ENCODE measurements at regions not wholly inside any gene's neighbourhood (a gene's known extent, or its start where the extent isn't known, plus 50 kb on each side); places are given as distances from the start of the nearest gene placed in this dataset.

- TF ChIP-seq ERG (CRISPR knock-in tag; IDR thresholded peaks at IDR 0.05), result no peak
- no peak for TF ChIP-seq USF1 (CRISPR knock-in tag; IDR thresholded peaks at IDR 0.05)
- TF ChIP-seq SMAD4 (CRISPR knock-in tag; IDR thresholded peaks at IDR 0.05), result no peak
- TF ChIP-seq ZNF671 (CRISPR knock-in tag; IDR thresholded peaks at IDR 0.05), result no peak
Observed at GRCh38 chr13:97058391-97058790, 64.1 kb upstream of the OXGR1 start (continued).

GRCh38 chr13:97058926-97059325 is 64.7 kb upstream of the OXGR1 start:
- ChIA-PET CTCF (no interaction called here), POLR2A (no interaction called here)
- H3K27ac Mint-ChIP-seq, result no peak overlapping the region
- H3K27me3 Mint-ChIP-seq (ENCODE audit: low read depth), result peaks cover under 1% of the 10 kb centered on the region; the same call in 1 of the 2 replicates
- DNase-seq (ENCODE audit: low spot score), result no peak
- H3K4me1 Mint-ChIP-seq, result no peaks in the 10 kb centered on the region
- TF ChIP-seq ZMAT4 (CRISPR knock-in tag; IDR thresholded peaks at IDR 0.05) (no peak), NR2C2 (CRISPR knock-in tag; IDR thresholded peaks at IDR 0.05) (no peak), HMGA2 (CRISPR knock-in tag; IDR thresholded peaks at IDR 0.05) (no peak), SP1 (CRISPR knock-in tag; conservative IDR thresholded peaks at IDR 0.05) (no peak), ESRRA (CRISPR knock-in tag; IDR thresholded peaks at IDR 0.05; ENCODE audit: borderline replicate concordance) (no peak), MYBL2 (CRISPR knock-in tag; IDR thresholded peaks at IDR 0.05) (no peak), TEAD1 (CRISPR knock-in tag; IDR thresholded peaks at IDR 0.05) (no peak), ARID4B (CRISPR knock-in tag; IDR thresholded peaks at IDR 0.05; ENCODE audit: borderline replicate concordance) (no peak), RORB (CRISPR knock-in tag; IDR thresholded peaks at IDR 0.05) (no peak), AR (CRISPR knock-in tag; IDR thresholded peaks at IDR 0.05) (no peak), FOXP4 (CRISPR knock-in tag; IDR thresholded peaks at IDR 0.05) (no peak), CDX4 (CRISPR knock-in tag; IDR thresholded peaks at IDR 0.05; ENCODE audit: borderline replicate concordance) (no peak), AFF4 (CRISPR knock-in tag; IDR thresholded peaks at IDR 0.05; ENCODE audit: borderline replicate concordance) (no peak), GRHL2 (CRISPR knock-in tag; IDR thresholded peaks at IDR 0.05; ENCODE audit: insufficient replicate concordance, severe bottlenecking) (no peak)
- ATAC-seq, result no peak
- peaks cover 31% of the 10 kb centered on the region for H3K9me3 Mint-ChIP-seq
- no peak overlapping the region for H3K4me3 Mint-ChIP-seq
- H3K36me3 Mint-ChIP-seq, result peaks cover 15% of the 10 kb centered on the region

Data from WTC11 (cell line).